GM18861 (cell line): ENCODE measurements at regions not wholly inside any gene's neighbourhood (a gene's known extent, or its start where the extent isn't known, plus 50 kb on each side); places are given as distances from the start of the nearest gene placed in this dataset.

Experiments
- ATAC-seq: cut with Tn5 transposase; IDR thresholded peaks from one replicate; pipeline ENCODE4 v1.9.1; 2021; ENCODE audit not compliant: unreplicated experiment

- no peak for ATAC-seq
Observed at GRCh38 chr17:77390870-77391269, 250.1 kb downstream of the SEC14L1 start.

GRCh38 chr17:77391668-77392375 is 251.1 kb downstream of the SEC14L1 start:
- ATAC-seq = no peak

GRCh38 chr17:77392376-77393273 is 251.9 kb downstream of the SEC14L1 start:
- no peak for ATAC-seq

GRCh38 chr17:77393274-77393600 is 252.5 kb downstream of the SEC14L1 start:
- ATAC-seq = no peak

GRCh38 chr17:77393867-77394539 is 253.2 kb downstream of the SEC14L1 start:
- ATAC-seq = no peak

- no peak for ATAC-seq
Observed at GRCh38 chr17:77394540-77395295, 253.9 kb downstream of the SEC14L1 start.

- ATAC-seq = no peak
Observed at GRCh38 chr17:77395501-77396048, 254.8 kb downstream of the SEC14L1 start.

- no peak for ATAC-seq
Observed at GRCh38 chr17:77396610-77397009, 255.8 kb downstream of the SEC14L1 start.

GRCh38 chr17:77398274-77398673 is 257.5 kb downstream of the SEC14L1 start:
- no peak for ATAC-seq

- ATAC-seq = no peak
Observed at GRCh38 chr17:77399319-77399957, 258.7 kb downstream of the SEC14L1 start.

- ATAC-seq = no peak
Observed at GRCh38 chr17:77400445-77400870, 259.7 kb downstream of the SEC14L1 start.

- ATAC-seq = no peak
Observed at GRCh38 chr17:77402159-77402731, 261.5 kb downstream of the SEC14L1 start.

GRCh38 chr17:77403854-77404253 is 263.1 kb downstream of the SEC14L1 start:
- ATAC-seq = no peak

- peak; percentile 46 for ATAC-seq
Observed at GRCh38 chr17:77404812-77405581, 264.2 kb downstream of the SEC14L1 start.

GRCh38 chr17:77405867-77406732 is 265.3 kb downstream of the SEC14L1 start:
- ATAC-seq = no peak

- no peak for ATAC-seq
Observed at GRCh38 chr17:77407321-77408277, 266.8 kb downstream of the SEC14L1 start.

- no peak for ATAC-seq
Observed at GRCh38 chr17:77408284-77408683, 267.5 kb downstream of the SEC14L1 start.
